ENCODE measurements at regions not wholly inside any gene's neighbourhood (a gene's known extent, or its start where the extent isn't known, plus 50 kb on each side); places are given as distances from the start of the nearest gene placed in this dataset.

- TF ChIP-seq CBX5 (IDR thresholded peaks at IDR 0.05; ENCODE audit: borderline replicate concordance, low read depth), result no peak
- TF ChIP-seq ZNF24 (IDR thresholded peaks at IDR 0.05), result no peak
- TF ChIP-seq PRDM10 (IDR thresholded peaks at IDR 0.05; ENCODE audit: partially characterized antibody), result no peak
- TF ChIP-seq KLF10 (CRISPR knock-in tag; IDR thresholded peaks at IDR 0.05), result no peak
- no peak for TF ChIP-seq HBP1 (CRISPR knock-in tag; IDR thresholded peaks at IDR 0.05)
- no peak for TF ChIP-seq NR2C2 (CRISPR knock-in tag; IDR thresholded peaks at IDR 0.05)
- no peak for TF ChIP-seq NR2C2 (tag; IDR thresholded peaks at IDR 0.05)
- TF ChIP-seq CBX8 (IDR thresholded peaks at IDR 0.05; ENCODE audit: borderline replicate concordance, extremely low read depth, low read depth, low read length, poor library complexity, severe bottlenecking), result no peak
- no peak for TF ChIP-seq NFYB (IDR thresholded peaks at IDR 0.05; ENCODE audit: extremely low read depth, insufficient read length)
- no peak for TF ChIP-seq CBX3 (IDR thresholded peaks at IDR 0.05; ENCODE audit: borderline replicate concordance in 1 of 2, low read length in 2 of 2)
- TF ChIP-seq CTCF (IDR thresholded peaks at IDR 0.05 in 2 of 3, conservative IDR thresholded peaks at IDR 0.05 in 1 of 3; ENCODE audit: insufficient read depth in 2 of 3, low read depth in 1 of 3, low read length in 3 of 3), result no peak
- no peak for TF ChIP-seq USF2 (CRISPR knock-in tag; IDR thresholded peaks at IDR 0.05)
- no peak for TF ChIP-seq GTF2F1 (IDR thresholded peaks at IDR 0.05; ENCODE audit: low read depth, low read length)
- TF ChIP-seq EZH2 (IDR thresholded peaks at IDR 0.05; ENCODE audit: borderline replicate concordance, low read depth, low read length), result no peak
Observed at GRCh38 chr9:86720639-86721225, 226.6 kb downstream of the GAS1 start.

Measured in K562 (cell line).